Skeletal muscle satellite cell (primary cell): ENCODE measurements at regions not wholly inside any gene's neighbourhood (a gene's known extent, or its start where the extent isn't known, plus 50 kb on each side); places are given as distances from the start of the nearest gene placed in this dataset.
"Not testable (repeated sequence)": the region's sequence is repeated elsewhere in the genome, so short reads cannot be mapped to it uniquely, and the experiment has no call there.

Experiments
- H3K27me3 ChIP-seq: 2 replicates; pipeline ENCODE4 v1.7.0; 2013; ENCODE audit warnings: low read length; ENCODE audit not compliant: control insufficient read depth, insufficient read depth
- H3K36me3 ChIP-seq: 2 replicates; pipeline ENCODE4 v1.7.0; 2013; ENCODE audit warnings: mild to moderate bottlenecking, control low read depth, low read length; ENCODE audit not compliant: insufficient read depth
- H3K4me1 ChIP-seq: 2 replicates; pipeline ENCODE4 v1.7.0; 2013; ENCODE audit warnings: low read length; ENCODE audit not compliant: control insufficient read depth, insufficient read depth
- H3K4me2 ChIP-seq: 2 replicates; pipeline ENCODE4 v1.7.0; 2013; ENCODE audit warnings: mild to moderate bottlenecking, low read length
- H3K4me3 ChIP-seq: 2 replicates; pipeline ENCODE4 v1.7.0; 2013; ENCODE audit warnings: low read length
- H3K9ac ChIP-seq: 2 replicates; pipeline ENCODE4 v1.7.0; 2013; ENCODE audit warnings: mild to moderate bottlenecking, low read depth, low read length, moderate library complexity
- H3K9me3 ChIP-seq: replicated peaks from 2 replicates; pipeline ENCODE4 v1.7.0; 2013; ENCODE audit warnings: mild to moderate bottlenecking, control low read depth, low read length

- Histone ChIP-seq H3K9ac (no peak overlapping the region), H3K4me3 (no peak overlapping the region), H3K4me1 (peaks cover 30% of the 10 kb centered on the region), H3K4me2 (no peak overlapping the region), H3K36me3 (no peaks in the 10 kb centered on the region), H3K27me3 (no peaks in the 10 kb centered on the region), H3K9me3 (no peaks in the 10 kb centered on the region)
Observed at GRCh38 chr9:21608200-21608599, 126.1 kb upstream of the IFNE start.

DNA sequence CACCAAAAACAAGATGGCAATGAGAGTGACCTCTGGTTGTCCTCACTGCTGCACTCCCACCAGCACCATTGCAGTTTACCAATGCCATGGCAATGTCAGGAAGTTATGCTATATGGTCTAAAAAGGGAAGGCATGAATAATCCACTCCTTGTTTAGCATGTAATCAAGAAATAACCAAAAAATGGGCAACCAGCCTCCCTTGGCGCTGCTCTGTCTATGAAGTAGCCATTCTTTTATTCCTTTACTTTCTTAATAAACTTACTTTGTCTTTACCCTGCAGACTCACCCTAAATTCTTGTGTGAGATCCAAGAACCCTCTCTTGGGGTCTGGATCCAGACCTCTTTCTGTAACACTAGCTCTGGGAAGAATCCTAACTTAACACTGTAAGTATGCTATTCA, 127.4 kb upstream of the IFNE start:
- H3K4me1 ChIP-seq: peaks cover 30% of the 10 kb centered on the region
- H3K27me3 ChIP-seq: no peaks in the 10 kb centered on the region
- H3K4me2 ChIP-seq: no peak overlapping the region
- H3K4me3 ChIP-seq: no peak overlapping the region
- no peaks in the 10 kb centered on the region for H3K9me3 ChIP-seq
- no peak overlapping the region for H3K9ac ChIP-seq
- H3K36me3 ChIP-seq: no peaks in the 10 kb centered on the region

GRCh38 chr9:21611891-21612290, 129.8 kb upstream of the IFNE start:
- no peak overlapping the region for H3K9ac ChIP-seq
- H3K9me3 ChIP-seq: no peaks in the 10 kb centered on the region
- H3K4me1 ChIP-seq: peaks cover 31% of the 10 kb centered on the region
- no peak overlapping the region for H3K4me3 ChIP-seq
- H3K4me2 ChIP-seq: no peak overlapping the region
- H3K36me3 ChIP-seq: no peaks in the 10 kb centered on the region
- H3K27me3 ChIP-seq: no peaks in the 10 kb centered on the region

DNA sequence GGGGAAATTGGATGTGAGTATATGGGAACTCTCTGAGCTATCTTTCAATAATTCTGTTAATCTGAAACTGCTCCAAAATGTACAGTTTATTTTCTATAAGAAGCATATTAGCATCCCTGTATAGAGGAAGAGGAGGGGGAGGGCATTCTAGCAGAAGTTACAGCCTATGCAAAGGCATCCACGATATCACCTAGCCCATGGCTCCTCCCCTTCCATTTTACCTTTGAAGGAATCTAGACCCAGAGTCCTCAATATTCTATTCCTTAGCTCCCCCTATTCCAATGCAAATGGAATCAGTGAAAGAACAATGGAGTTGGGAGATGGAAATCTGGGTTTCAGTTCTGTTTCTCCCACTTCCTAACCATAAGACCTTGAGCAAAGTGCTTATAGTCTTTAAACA, 132.9 kb upstream of the IFNE start:
- Histone ChIP-seq H3K36me3 (no peaks in the 10 kb centered on the region), H3K4me3 (no peak overlapping the region), H3K9me3 (no peaks in the 10 kb centered on the region), H3K27me3 (no peaks in the 10 kb centered on the region), H3K4me2 (no peak overlapping the region), H3K4me1 (peaks cover 35% of the 10 kb centered on the region), H3K9ac (no peak overlapping the region)

DNA sequence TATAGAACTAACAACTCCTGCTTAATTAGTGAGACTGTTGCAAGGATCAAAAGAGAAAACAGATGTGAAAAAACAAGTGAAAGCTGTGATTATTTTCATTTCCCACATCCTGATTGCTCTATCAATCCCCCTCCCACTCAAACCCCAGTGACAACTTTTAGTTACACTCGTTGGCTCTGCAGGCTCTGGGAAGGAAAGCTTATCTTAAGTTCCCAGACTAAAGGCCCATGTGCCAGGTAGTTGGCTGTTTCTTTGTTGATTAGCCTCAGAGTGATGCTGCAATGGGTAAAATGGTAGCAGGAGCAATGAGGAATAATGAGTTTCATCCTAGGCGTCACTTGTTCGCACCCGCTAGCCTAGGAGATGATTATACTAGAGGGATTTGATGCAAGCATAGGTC, 133.3 kb upstream of the IFNE start:
- Histone ChIP-seq H3K27me3 (no peaks in the 10 kb centered on the region), H3K9ac (peak overlapping the region; percentile 34), H3K4me3 (no peak overlapping the region), H3K9me3 (no peaks in the 10 kb centered on the region), H3K36me3 (no peaks in the 10 kb centered on the region), H3K4me2 (peak overlapping the region; percentile 8), H3K4me1 (peaks cover 37% of the 10 kb centered on the region)

DNA sequence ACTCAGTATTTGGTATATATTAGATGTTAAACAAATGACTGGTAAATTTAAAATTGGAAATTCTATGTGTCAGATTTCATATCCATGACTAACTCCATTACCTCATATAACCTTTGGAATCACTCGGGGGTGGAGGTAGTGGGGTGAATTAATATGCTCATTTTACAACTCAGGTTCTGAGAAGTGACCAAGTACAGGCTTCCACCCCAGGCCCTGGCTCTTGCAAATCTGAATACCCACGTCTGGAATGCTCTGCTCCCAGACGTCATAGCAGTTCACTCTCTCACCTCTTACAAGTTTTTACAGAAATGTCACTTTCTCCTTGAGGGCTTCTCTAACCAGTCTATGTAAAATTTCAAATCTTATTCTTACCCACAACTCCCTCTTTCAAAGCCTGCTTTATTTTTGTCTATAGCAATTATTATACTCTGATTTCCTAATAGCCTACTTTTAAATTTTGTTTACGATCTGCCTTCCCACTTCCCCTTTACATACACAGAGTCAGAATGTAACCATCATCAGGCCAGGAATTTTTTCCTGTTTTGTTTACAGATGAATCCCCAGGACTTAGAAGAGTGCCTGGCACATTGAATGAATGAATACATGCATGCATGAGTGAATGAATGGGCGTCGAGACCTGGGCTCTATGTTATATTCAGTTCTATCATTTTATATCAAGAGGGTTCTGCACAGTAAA, 134.1 kb upstream of the IFNE start:
- Histone ChIP-seq H3K36me3 (no peaks in the 10 kb centered on the region), H3K9me3 (no peaks in the 10 kb centered on the region), H3K27me3 (no peaks in the 10 kb centered on the region), H3K4me3 (no peak overlapping the region), H3K4me2 (peak overlapping the region; percentile 58), H3K9ac (peak overlapping the region; percentile 78), H3K4me1 (peaks cover 37% of the 10 kb centered on the region)

DNA sequence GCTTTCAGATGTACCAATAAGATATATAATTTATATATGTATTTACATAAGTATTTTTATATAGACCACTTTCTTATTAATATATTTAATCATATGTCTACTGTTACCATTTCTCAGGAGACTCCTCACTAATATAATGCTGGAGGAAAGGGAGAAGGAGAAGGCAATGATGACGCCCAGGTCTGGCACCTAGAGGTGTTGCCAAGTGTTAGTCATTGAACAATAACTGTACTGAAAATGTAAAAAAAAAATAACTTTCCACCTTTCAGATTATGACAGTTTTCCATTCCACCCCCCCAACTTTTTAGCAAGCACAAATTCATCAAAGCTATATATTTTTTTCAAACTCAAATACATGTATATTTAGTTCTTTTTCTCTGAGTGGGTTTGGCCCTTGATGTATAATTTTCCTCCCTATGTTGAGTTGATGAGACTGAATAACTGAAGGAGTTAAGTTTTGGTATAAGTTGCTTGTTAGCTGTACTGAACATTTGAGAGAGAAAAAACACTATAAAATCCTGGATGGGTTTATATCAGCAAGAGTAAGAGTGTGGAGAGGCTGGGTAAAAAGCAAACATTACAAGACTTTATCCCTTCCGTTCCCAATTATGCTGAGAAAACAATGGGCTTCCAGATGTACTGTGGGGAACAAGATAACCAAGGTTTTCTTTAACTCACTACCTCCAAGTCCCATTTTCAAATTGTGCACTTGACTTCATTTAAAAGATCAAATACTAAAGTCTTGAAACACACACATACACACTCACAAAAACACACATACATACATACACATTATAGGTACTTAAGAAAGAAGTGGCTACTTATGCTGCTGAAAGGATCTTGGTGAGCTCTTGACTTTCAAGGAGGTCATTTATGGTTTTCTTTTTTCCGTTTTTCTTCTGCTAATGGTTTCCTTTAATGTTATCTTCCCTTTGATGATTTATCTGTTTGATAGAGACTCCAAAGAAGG, 142.8 kb upstream of the IFNE start:
- no peaks in the 10 kb centered on the region for H3K36me3 ChIP-seq
- H3K9ac ChIP-seq: no peak overlapping the region
- no peak overlapping the region for H3K4me3 ChIP-seq
- H3K4me1 ChIP-seq: peaks cover 3% of the 10 kb centered on the region
- H3K4me2 ChIP-seq: no peak overlapping the region
- no peaks in the 10 kb centered on the region for H3K27me3 ChIP-seq
- H3K9me3 ChIP-seq: no peaks in the 10 kb centered on the region

- Histone ChIP-seq H3K36me3 (no peaks in the 10 kb centered on the region), H3K4me3 (no peak overlapping the region), H3K27me3 (no peaks in the 10 kb centered on the region), H3K9me3 (no peaks in the 10 kb centered on the region), H3K4me1 (no peaks in the 10 kb centered on the region), H3K9ac (no peak overlapping the region), H3K4me2 (no peak overlapping the region)
Observed at GRCh38 chr9:21626493-21626892, 144.4 kb upstream of the IFNE start.

- not testable (repeated sequence) for H3K27me3 ChIP-seq, H3K4me3 ChIP-seq, H3K36me3 ChIP-seq, H3K4me1 ChIP-seq, H3K4me2 ChIP-seq, H3K9ac ChIP-seq, H3K9me3 ChIP-seq
Observed at GRCh38 chr9:21628954-21629353, 146.8 kb upstream of the IFNE start.

DNA sequence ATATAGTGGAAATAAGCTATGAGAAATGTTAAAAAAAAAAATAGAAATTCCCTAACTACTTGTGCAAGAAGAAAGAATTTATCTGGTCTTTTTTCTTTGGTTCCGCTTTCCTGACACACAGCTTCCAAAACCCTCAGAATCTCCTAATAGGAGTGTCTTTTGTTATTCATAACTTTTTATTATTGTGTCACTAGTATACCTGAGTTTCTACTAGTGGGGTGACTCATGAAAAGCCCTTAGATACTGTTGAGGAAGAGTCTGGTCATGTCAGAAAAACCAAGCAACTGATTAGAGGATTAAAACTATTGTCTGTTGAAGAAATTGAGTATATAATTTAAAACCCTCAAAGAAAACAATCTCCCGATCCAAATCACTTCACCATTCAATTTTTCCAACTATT, 152.8 kb upstream of the IFNE start:
- no peaks in the 10 kb centered on the region for H3K9me3 ChIP-seq
- no peaks in the 10 kb centered on the region for H3K4me1 ChIP-seq
- H3K9ac ChIP-seq: no peak overlapping the region
- H3K36me3 ChIP-seq: no peaks in the 10 kb centered on the region
- no peak overlapping the region for H3K4me2 ChIP-seq
- H3K27me3 ChIP-seq: no peaks in the 10 kb centered on the region
- no peak overlapping the region for H3K4me3 ChIP-seq

DNA sequence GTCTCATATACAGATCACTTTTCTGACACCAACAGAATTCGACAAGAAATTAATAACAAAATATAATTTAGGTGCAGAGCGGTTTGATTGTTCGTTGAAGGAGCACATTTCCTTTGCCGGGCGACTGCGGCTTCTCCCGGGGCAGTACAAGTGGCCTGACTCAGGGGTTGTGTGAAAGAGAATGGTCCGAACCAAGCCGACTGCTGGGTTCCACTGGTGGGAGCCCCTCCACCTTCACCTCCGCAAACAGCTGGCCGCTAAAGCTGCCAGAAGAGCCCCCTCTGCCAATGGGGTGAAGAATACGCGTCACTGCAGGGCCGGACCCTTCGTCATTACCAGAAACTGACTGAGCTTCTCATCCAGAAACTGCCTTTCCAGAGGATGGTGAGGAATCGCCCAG, 156.0 kb upstream of the IFNE start:
- no peaks in the 10 kb centered on the region for H3K4me1 ChIP-seq
- H3K36me3 ChIP-seq: no peaks in the 10 kb centered on the region
- H3K27me3 ChIP-seq: no peaks in the 10 kb centered on the region
- no peaks in the 10 kb centered on the region for H3K9me3 ChIP-seq
- no peak overlapping the region for H3K4me2 ChIP-seq
- H3K4me3 ChIP-seq: no peak overlapping the region
- no peak overlapping the region for H3K9ac ChIP-seq
